Left renal cortex interstitium (tissue), 4 donors: ENCODE measurements at regions not wholly inside any gene's neighbourhood (a gene's known extent, or its start where the extent isn't known, plus 50 kb on each side); places are given as distances from the start of the nearest gene placed in this dataset.
"Not testable (repeated sequence)": the region's sequence is repeated elsewhere in the genome, so short reads cannot be mapped to it uniquely, and the experiment has no call there.

ENCODE experiments used
- DNase-seq, 4 donors: peaks; one replicate each; pipeline ENCODE4 v3.0.0-alpha.2; 2013; ENCODE audit warnings: low read depth in 4 of 4, low spot score in 2 of 4, missing footprints in 1 of 4

DNA sequence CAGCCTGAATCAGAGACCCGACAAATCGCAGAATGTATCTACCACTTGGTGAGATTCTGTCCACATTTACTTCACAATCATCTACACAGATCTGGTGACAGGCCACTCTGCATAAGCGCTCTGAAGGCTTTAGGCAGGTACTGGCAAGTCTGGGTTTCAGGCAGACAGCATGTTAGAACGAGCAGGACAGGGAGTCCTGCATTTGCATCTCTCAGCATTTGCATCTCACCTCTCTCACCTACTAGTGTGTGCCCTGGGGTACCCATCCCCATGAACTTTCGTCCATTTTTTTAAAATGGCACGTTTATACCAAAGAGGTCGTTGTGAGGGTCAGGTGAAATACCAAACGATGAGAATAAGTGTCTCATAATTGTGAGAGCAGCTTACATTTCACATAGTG, 108.2 kb downstream of the SPATA31A1 start:
- peak in 2 of 4 donors; percentile 0 to 4 for DNase-seq

DNA sequence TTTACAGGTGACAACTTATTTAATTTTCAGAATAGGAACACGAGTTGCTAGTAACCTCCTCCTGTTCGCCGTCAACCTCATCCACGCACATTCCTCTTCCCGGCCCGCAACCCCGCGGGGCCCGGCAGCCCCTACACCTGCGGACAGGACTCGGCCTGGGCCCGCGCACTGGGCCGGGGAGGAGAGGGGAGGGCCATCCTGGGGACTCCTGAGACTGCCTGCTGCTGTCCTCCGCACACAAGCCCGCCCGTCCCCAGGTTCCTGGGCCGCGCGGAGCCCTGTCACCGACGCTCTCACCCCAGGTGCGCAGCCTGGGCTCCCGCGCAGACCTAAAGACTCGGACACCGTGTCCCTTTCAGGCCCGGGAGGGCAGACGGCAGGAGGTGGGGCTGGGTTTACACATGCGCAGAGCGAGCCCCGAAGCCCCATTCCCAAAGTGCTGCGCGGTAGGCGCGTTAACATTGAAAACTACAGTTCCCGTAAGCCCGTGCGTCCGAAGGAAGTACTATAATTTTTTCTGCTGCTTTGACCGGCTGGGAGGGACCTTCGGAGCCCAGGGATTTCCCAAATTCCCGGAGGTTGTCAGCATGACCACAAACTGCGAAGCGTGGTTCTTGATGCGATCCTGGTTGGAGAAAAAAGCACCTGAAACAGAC, 108.8 kb downstream of the SPATA31A1 start:
- DNase-seq = peak; percentile 37 to 68 (median 50)

DNA sequence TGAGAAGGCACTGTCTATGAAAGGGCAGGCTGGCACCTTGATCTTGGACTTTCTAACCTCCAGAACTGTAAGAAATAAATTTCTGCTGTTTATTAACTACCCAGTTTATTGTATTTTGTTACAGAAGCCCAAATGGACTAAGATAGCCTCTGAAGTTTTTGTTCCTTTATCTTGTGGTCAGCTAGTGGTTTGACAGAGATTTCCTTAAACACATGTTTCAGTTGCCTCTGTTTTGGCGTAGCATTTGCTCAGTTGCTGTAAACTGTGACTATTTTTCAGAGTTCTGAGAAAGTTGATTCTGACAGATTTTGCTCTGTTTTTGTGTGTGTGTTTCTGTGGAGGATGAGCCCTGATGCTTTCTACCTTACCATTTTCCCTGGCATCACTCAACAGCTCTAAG, 119.0 kb downstream of the SPATA31A1 start:
- not testable (repeated sequence) for DNase-seq

DNA sequence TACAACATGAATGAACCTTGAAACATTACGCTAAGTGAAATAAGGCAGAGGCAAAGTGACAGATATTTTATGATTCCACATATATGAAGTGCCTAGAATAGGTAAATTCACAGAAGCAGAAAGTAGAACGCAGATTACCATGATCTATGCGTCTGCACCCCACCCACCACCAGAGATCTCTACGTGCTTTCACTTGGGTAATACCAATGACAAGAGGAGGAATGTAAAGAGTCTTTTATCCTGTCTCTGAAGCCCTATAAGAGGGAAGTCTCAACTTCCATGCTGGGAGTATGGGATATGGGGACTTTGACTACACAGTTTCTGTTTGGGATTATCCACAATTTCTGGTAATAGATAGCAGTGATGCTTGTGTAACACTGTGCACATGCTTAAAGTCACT, 127.6 kb downstream of the SPATA31A1 start:
- DNase-seq = not testable (repeated sequence)

DNA sequence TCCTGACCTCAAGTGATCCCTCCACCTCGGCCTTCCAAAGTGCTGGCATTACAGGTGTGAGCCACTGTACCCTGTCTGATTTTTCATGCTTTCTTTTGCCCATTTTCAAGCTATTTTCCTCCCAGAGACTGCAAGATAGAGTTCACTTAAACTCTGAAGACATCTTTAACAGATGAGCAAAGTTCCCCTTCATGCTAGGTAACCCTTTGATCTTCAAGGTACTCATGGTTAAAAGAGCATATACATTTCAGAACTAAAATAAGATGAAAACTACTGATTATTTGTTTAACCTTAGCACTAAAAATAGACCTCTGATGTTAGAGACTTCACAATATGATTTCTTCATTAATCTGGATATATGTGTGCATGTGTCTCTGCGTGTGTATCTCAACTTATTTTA, 128.4 kb downstream of the SPATA31A1 start:
- DNase-seq = not testable (repeated sequence)

DNA sequence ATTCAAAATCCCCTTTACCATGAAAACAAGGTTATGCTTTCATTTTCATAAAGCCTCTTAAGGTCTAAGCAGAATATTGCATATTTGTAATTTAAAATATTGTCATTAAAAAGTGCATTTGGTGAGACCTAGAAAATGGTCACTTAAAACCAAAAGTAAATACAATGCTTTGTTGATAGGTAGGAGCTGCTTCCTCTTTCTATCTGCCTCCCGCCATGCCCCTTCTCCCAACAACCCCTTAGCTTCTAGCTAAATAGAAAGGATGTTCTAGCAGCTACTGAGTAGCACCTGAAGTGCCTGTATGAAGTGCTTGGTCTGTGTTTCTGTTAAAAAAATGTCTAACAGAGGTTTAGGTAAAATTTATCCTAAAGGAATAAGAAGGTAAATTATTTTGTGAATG, 128.8 kb downstream of the SPATA31A1 start:
- DNase-seq = not testable (repeated sequence)

DNA sequence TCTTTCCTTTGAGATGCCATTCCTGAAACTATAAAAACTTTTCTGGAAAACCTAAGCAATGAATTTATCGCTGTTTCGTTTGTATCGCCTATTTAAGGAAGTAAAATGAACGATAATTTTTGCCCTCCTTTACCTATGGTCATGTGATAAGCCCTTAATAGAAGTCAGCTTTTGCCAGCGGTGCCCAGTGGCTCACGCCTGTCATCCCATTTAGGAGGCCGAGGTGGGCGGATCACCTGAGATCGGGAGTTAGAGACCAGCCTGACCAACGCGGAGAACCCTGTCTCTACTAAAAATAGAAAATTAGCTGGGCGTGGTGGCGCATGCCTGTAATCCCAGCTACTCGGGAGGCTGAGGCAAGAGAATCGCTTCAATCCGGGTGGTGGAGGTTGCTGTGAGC, 132.0 kb downstream of the SPATA31A1 start:
- DNase-seq = not testable (repeated sequence)

DNA sequence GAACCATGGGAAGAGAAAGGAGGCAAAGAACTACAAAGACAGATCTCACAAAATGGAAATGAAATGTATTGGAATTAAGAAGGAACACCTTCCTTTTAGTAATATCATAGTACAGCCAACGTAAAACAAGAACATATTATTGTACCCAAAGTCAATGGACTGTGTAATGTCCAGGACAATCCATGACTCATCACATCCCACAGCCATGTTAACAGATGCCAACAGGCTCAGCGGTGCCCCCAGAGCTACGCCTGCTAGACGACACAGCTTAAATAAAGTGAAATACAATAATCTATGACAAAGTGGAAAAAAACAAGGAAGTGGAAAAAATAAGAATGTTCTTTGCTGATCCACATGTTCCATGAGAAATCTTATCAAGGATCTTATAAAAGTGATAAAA, 140.8 kb downstream of the SPATA31A1 start:
- not testable (repeated sequence) for DNase-seq

DNA sequence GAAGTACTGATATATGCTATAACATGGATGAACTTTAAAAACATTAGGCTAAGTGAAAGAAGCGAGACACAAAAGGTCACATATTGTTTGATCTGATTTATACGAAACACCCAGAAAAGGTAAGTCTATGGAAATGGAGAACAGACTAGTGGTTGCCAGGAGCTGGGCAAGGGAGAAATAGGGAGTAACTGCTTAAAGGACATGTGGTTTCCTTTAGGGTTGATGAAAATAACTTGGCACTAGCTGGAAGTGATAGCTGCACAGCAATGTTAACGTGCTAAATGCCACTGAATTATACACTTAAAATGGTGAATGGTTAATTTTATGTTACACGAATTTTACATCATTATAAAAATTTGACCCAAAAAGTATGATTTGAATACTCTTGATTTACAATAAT, 147.7 kb downstream of the SPATA31A1 start:
- DNase-seq = not testable (repeated sequence)

DNA sequence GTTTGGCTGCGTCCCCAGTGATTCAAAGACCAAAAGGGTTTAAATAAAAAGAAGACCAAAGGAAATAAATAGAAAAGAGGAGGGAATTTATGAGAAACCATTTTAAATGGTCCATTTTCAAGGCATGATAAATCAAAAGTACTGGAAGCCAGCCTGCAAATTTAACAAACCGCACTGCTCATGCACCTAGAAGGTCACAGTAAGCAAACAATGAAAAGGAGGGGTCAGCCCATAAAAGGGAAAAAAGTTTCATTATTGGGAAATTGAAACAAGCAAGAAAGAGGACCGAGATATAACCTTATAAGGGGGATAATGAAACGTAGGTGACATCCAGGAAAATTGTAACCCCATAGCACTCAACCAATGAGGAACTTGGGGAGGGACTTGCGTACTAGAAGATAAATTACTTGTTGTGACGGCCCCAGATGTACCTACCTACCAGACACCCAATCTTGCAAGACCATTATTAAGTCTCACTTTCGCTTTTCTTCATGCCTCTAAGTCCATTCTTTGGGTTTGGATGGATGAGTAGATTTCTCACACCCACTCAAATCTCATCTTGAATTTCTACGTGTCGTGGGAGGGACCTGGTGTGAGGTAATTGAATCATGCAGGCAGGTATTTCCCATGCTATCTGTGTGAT, 172.0 kb downstream of the SPATA31A1 start:
- DNase-seq = not testable (repeated sequence)

DNA sequence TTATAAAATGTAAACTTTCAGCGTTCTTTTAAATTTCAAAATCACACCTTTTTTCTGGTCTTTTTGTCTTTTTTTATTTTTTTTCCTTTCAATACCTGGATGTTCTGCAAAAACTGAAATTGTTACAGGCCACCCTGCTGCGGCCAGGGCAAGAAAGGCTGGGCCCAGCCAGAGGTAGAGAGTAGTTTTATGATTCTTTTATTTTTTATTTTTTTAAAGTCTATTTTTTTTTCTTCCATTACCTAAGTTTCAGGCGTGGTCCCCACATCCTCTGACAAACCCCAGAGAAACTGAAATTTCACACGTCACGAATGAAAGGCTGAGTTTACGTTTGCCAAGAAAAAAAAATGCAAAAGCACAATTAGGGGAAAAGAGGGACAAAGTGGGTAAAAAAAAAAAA, 177.1 kb downstream of the SPATA31A1 start:
- DNase-seq = not testable (repeated sequence)

DNA sequence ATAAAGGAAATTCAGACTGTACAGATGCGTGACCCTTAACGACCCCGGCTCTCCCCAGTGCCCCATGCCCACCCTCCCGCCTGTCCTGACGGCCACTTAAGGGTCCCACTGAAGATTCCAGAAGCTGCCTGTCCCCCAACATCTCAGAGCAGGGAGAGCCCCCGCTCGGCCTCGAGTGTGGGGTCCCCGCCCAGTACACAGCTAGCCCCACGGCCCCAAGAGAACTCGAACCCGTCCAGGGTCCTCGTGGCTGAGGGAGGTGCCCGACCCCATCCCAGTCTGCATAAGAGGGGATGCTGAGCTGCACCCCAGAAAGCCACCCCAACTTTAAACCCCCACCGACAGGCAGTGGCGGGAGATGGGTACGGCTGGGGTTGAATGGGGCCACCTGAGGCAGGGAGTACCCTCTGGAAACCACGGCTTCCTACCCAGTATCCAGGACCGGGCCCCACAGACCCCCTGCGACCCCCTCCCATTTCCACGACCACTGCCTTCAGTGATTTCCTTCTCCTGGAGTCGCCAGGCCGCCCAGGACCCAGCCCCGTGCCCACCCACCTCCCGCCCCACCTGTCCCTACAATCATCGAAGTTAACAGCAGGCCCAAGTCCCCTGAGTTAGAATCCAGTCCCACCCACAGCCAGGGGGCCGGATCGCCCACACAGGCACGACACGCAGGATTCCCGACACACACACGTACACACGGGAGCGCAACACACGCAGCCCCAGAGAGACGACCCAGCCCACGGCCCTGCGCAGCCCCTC, 177.7 kb downstream of the SPATA31A1 start:
- DNase-seq = not testable (repeated sequence)

DNA sequence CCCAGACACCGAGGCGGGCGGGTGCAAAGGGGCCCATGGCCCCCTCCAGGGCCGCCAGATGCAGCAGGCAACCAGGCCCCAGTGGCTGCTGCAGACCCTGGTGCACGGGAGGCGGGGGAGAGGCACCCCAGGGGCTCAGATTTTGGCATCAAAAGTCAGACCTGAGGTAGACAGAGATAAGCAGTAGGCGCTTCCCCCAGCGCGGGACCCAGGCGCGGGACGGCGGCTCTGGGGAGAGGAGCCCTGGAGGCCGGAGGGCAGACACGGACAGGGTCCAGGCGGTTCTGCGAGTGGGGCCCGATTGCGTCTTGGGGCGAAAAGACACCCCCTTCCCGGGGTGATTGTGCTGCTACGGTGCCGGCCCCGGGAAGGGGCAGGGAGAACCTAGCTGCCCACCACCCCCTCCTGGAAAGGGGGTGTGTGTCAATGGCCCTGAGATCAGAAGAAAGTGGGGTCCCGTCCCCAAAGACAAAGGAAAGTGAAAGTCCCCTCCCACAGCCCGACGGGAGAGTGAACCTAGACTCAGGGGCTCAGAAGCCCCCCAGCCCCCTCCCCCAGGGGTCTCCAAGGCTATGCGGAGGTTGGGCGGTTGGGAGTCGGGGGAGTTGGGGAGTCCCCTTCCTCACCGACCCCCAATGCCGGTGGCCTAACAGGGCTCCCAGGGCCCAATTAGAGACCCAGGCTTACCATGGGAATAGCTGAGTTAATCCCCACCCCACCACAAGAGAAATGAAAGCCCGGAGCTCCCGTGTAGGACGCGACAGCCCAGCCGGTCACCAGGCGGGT, 178.5 kb downstream of the SPATA31A1 start:
- not testable (repeated sequence) for DNase-seq

DNA sequence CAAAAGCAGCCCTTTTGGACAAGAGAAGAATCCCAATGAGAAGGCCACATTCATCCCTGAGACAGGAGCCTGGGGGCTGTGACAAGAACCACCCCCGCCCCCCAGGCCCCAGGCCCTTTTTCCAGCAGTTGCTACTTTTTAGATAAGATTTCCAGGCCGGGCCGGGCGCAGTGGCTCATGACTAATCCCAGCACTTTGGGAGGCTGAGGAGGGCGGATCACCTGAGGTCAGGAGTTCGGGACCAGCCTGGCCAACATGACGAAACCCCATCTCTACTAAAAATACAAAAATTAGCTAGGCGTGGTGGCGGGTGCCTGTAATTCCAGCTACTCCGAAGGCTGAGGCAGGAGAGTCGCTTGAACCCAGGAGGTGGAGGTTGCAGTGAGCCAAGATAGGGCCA, 179.4 kb downstream of the SPATA31A1 start:
- not testable (repeated sequence) for DNase-seq

DNA sequence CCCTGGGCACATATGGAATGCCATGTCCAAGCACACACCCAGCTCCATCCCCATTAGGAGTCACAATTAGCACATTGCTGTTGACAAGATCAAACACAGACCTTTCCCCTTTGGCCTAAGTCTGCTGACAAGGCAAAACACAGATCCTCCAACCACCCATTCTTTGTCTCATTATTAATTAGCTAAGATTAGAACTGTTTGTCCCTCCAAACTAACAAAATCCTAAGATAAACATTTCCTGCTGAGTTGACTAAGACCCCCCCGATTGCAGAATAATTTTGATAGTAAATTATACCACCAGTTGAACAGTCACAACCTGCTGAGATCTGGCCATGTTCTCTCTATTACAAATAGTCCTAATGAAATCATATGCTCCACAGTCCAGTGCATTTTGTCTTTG, 186.7 kb downstream of the SPATA31A1 start:
- DNase-seq = not testable (repeated sequence)

DNA sequence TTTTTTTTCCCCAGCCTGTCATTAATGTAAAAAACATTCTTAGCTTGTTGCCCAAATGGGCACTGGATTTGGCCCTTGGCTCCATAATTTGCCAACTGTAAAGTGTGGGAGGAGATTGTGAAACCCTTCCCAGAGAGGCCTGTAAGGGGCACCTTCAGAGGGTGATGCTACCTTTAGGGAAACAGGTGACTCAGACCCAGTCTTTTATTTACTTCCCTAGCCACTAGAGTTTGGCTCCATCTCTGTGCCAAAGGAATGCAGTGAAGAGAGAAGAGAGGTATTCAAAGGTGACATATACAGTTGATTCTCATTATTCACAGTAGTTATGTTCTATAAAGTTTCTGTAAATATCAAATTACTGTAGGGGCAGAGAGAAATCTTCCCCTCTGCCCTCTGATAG, 189.6 kb downstream of the SPATA31A1 start:
- DNase-seq = not testable (repeated sequence)

DNA sequence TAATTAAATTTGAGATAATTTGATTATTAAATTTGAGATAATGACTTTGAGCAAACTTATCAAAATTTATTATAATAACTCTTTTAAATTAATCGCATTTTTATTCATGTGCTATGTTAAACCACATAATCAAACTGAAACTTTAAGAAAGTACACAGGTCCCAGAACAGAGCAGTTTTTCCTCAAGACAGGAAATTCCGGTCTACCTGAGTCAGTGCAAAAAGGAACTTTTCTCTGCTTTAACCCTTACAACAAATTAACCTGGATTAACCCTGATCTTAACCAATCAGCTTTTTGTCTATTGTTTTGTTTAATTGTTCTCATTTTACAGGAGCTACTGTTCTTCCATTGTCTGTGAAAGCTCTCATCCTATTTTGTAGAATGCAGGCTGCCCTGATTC, 195.1 kb downstream of the SPATA31A1 start:
- DNase-seq = not testable (repeated sequence)

DNA sequence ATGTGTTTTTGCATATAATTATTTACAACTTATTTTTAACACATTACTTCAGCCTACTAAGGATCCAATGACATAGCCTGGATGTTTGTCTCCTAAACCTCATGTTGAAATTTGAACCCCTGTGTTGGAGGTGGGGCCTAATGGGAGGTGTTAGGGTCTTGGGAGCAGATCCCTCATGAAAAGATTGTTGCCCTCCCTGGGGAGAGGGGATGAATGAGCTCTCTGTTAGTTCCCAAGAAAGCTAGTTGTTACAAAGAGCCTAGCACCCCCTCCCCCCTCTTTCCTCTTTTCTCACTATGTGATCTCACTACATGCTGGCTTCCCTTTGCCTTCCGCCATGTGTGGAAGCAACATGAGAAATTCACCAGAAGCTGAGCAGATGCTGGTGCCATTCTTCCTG, 196.1 kb downstream of the SPATA31A1 start:
- DNase-seq = not testable (repeated sequence)

DNA sequence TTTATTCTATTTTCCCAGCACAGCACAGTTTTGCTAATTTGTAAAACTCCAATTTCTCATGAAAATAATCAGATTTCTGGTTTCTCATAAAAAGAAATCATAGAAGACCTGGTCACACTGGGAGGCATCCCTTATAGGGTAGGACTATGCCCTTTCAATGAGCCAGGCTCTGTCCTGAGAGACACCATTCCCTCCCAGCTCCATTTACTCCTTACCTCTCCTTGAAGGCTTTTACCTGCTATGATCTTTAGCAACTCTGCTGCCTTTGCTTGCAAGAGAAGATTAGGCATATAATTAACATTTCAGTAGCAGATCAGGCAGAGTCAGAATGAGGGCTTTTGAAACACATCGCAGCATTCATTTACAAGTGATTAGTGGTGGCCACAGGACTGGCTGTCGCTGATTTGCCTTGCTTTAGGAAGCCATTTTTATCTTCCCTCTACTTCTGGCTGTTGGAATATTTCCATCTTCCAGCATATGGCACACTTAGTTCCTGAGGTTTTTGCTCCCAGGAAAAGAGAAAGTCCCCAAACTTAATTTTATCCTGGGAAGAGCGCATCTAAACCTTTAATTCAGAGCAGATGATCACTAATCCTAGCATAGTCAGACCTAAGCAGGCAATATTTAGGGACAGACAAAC, 196.9 kb downstream of the SPATA31A1 start:
- not testable (repeated sequence) for DNase-seq

DNA sequence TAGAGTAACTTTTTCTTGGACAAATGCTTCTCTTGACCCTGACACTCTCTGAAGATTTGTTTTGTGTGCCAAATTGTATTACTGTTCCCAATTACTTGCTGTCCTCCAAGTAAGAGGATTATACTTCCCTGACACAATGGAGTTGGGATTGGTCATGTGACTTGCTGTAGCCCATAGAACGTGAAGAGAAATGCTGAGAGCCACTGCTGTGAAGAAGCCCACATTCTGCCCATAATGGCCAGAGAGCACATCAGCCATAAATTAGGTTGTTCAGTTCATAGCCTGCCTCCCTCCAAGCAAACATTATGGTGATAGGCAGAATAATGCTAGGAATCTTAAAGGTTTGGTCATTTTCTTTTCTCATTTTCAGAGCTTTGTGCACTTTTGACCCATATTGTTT, 198.9 kb downstream of the SPATA31A1 start:
- not testable (repeated sequence) for DNase-seq
